Neural progenitor cell (in vitro differentiated cells): ENCODE measurements at regions not wholly inside any gene's neighbourhood (a gene's known extent, or its start where the extent isn't known, plus 50 kb on each side); places are given as distances from the start of the nearest gene placed in this dataset.
A peak's percentile ranks its signal among the peaks of the same experiment; 100 is the strongest.

Experiments
- DNase-seq: peaks from one replicate; pipeline ENCODE4 v3.0.0-alpha.2; 2016; ENCODE audit warnings: low spot score
- H2AFZ ChIP-seq: fragments of 200-600 bp; sonication (generic); replicated peaks from 2 replicates; pipeline ENCODE4 v1.6.1; 2016; ENCODE audit warnings: antibody characterized with exemption
- H3F3A ChIP-seq: fragments of 200-600 bp; sonication (generic); 2 replicates; pipeline ENCODE4 v1.6.1; 2016; ENCODE audit warnings: antibody characterized with exemption, low read depth
- H3K27ac ChIP-seq: fragments of 200-600 bp; sonication (generic); 2 replicates; pipeline ENCODE4 v1.5.1; 2016; ENCODE audit warnings: mild to moderate bottlenecking
- H3K27me3 ChIP-seq: fragments of 200-600 bp; sonication (generic); 2 replicates; pipeline ENCODE4 v1.6.1; 2016; ENCODE audit warnings: mild to moderate bottlenecking, moderate library complexity
- H3K36me3 ChIP-seq: fragments of 200-600 bp; sonication (generic); 2 replicates; pipeline ENCODE4 v1.5.1; 2016
- H3K4me1 ChIP-seq: fragments of 200-600 bp; sonication (generic); 2 replicates; pipeline ENCODE4 v1.6.1; 2016; ENCODE audit warnings: mixed run types
- H3K4me2 ChIP-seq: fragments of 200-600 bp; sonication (generic); 2 replicates; pipeline ENCODE4 v1.6.1; 2016
- H3K4me3 ChIP-seq: fragments of 200-600 bp; sonication (generic); 2 replicates; pipeline ENCODE4 v1.5.1; 2016
- H3K79me2 ChIP-seq: fragments of 200-600 bp; sonication (generic); 2 replicates; pipeline ENCODE4 v1.6.1; 2016; ENCODE audit warnings: low read depth
- H3K9ac ChIP-seq: fragments of 200-600 bp; sonication (generic); 2 replicates; pipeline ENCODE4 v1.6.1; 2016
- H3K9me3 ChIP-seq: fragments of 200-600 bp; sonication (generic); 2 replicates; pipeline ENCODE4 v1.5.1; 2016; ENCODE audit warnings: low read depth
- H4K20me1 ChIP-seq: fragments of 200-600 bp; sonication (generic); 2 replicates; pipeline ENCODE4 v1.6.1; 2016; ENCODE audit warnings: low read depth
- H3K27ac Mint-ChIP-seq: 3 replicates; pipeline ENCODE4 v1.8.0; 2021; ENCODE audit warnings: mixed read lengths
- H3K27me3 Mint-ChIP-seq: 2 replicates; pipeline ENCODE4 v1.8.0; 2022; ENCODE audit warnings: low read depth, mild to moderate bottlenecking, inconsistent platforms, moderate library complexity, mixed read lengths; ENCODE audit not compliant: insufficient read depth
- H3K36me3 Mint-ChIP-seq: 3 replicates; pipeline ENCODE4 v1.8.0; 2021; ENCODE audit warnings: mixed read lengths
- H3K4me1 Mint-ChIP-seq: 3 replicates; pipeline ENCODE4 v1.8.0; 2021; ENCODE audit warnings: mixed read lengths
- H3K4me3 Mint-ChIP-seq: 3 replicates; pipeline ENCODE4 v1.8.0; 2021; ENCODE audit warnings: mild to moderate bottlenecking, moderate library complexity, mixed read lengths
- H3K9me3 Mint-ChIP-seq: 3 replicates; pipeline ENCODE4 v1.8.0; 2020; ENCODE audit warnings: mixed read lengths
- CTCF ChIP-seq: fragments of 200-600 bp; sonication (generic); IDR thresholded peaks from 2 replicates; pipeline ENCODE4 v1.5.1; 2017; ENCODE audit warnings: antibody characterized with exemption, mild to moderate bottlenecking
- EZH2 ChIP-seq: fragments of 200-600 bp; sonication (generic); IDR thresholded peaks from 2 replicates; pipeline ENCODE4 v1.6.1; 2017; ENCODE audit warnings: antibody characterized with exemption, mild to moderate bottlenecking, moderate library complexity
- EZH2phosphoT487 ChIP-seq: fragments of 200-600 bp; sonication (generic); IDR thresholded peaks from 2 replicates; pipeline ENCODE4 v1.6.1; 2017; ENCODE audit warnings: antibody characterized with exemption

- Mint-ChIP-seq H3K4me3 (peak overlapping the region; percentile 1), H3K9me3 (peaks cover 10% of the 10 kb centered on the region), H3K27me3 (peaks cover 2% of the 10 kb centered on the region), H3K4me1 (peaks cover 29% of the 10 kb centered on the region), H3K27ac (peak overlapping the region; percentile 61), H3K36me3 (peaks cover 4% of the 10 kb centered on the region)
- peaks cover 4% of the 10 kb centered on the region for H3F3A ChIP-seq
- no peaks in the 10 kb centered on the region for H4K20me1 ChIP-seq
- H3K79me2 ChIP-seq, result no peaks in the 10 kb centered on the region
- no peak overlapping the region for H3K27ac ChIP-seq
- H3K27me3 ChIP-seq, result no peaks in the 10 kb centered on the region
- peaks cover 12% of the 10 kb centered on the region for H3K4me1 ChIP-seq
- TF ChIP-seq EZH2phosphoT487, result no peak
- no peaks in the 10 kb centered on the region for H3K36me3 ChIP-seq
- no peak overlapping the region for H2AFZ ChIP-seq
- H3K9me3 ChIP-seq, result no peaks in the 10 kb centered on the region
- peak; percentile 27 for DNase-seq
- no peak overlapping the region for H3K4me3 ChIP-seq
- H3K9ac ChIP-seq, result no peak overlapping the region
- peak overlapping the region; percentile 3 for H3K4me2 ChIP-seq
These were observed 468.3 kb upstream of the AUTS2 start for GRCh38 chr7:69129951-69130350.

GRCh38 chr7:69130396-69130795 lies 467.9 kb upstream of the AUTS2 start:
- no peak overlapping the region for H3K4me3 ChIP-seq
- Mint-ChIP-seq H3K4me1 (peaks cover 29% of the 10 kb centered on the region), H3K27me3 (peaks cover 2% of the 10 kb centered on the region), H3K27ac (no peak overlapping the region), H3K9me3 (peaks cover 10% of the 10 kb centered on the region), H3K4me3 (no peak overlapping the region), H3K36me3 (peaks cover 4% of the 10 kb centered on the region)
- peaks cover 12% of the 10 kb centered on the region for H3K4me1 ChIP-seq
- peak; percentile 52 for DNase-seq
- H3K79me2 ChIP-seq, result no peaks in the 10 kb centered on the region
- H4K20me1 ChIP-seq, result no peaks in the 10 kb centered on the region
- peak overlapping the region; percentile 3 for H3K4me2 ChIP-seq
- no peaks in the 10 kb centered on the region for H3K36me3 ChIP-seq
- H3K27ac ChIP-seq, result no peak overlapping the region
- no peak overlapping the region for H2AFZ ChIP-seq
- TF ChIP-seq EZH2phosphoT487 (no peak), CTCF (no peak), EZH2 (no peak)
- no peaks in the 10 kb centered on the region for H3K27me3 ChIP-seq
- H3K9ac ChIP-seq, result no peak overlapping the region
- H3F3A ChIP-seq, result peaks cover 4% of the 10 kb centered on the region
- no peaks in the 10 kb centered on the region for H3K9me3 ChIP-seq

DNA sequence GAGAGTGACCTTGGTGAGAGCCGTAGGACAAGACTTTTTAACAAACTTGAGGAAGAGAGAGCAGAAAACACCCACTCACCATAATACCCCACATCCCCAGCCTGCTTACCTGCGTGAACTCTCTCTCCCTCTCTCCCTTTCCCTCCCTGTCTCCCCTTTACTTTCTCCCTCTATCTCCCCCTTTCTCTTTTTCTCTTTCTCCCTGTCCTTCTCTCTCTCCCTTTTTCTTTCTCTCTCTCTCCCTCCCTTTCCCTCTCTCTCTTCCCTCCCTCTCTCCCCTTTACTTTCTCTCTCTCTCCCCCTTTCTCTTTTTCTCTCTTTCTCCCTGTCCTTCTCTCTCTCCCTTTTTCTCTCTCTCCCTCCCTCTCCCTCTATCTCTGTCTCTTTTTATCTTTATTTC lies 464.0 kb upstream of the AUTS2 start:
- Mint-ChIP-seq H3K36me3 (peaks cover 5% of the 10 kb centered on the region), H3K27me3 (peaks cover 2% of the 10 kb centered on the region), H3K4me3 (no peak overlapping the region), H3K4me1 (peaks cover 25% of the 10 kb centered on the region), H3K9me3 (peaks cover 17% of the 10 kb centered on the region), H3K27ac (no peak overlapping the region)
- Histone ChIP-seq H3K9ac (no peak overlapping the region), H3K79me2 (no peaks in the 10 kb centered on the region), H4K20me1 (no peaks in the 10 kb centered on the region), H3K27ac (no peak overlapping the region), H3K27me3 (no peaks in the 10 kb centered on the region), H3K4me2 (no peak overlapping the region), H3F3A (peaks cover 4% of the 10 kb centered on the region), H2AFZ (no peak overlapping the region), H3K36me3 (no peaks in the 10 kb centered on the region), H3K4me1 (peaks cover 12% of the 10 kb centered on the region), H3K4me3 (no peak overlapping the region), H3K9me3 (peaks cover 3% of the 10 kb centered on the region)
- no peak for DNase-seq
- TF ChIP-seq EZH2phosphoT487 (no peak), EZH2 (no peak), CTCF (no peak)

- Histone ChIP-seq H3K36me3 (no peaks in the 10 kb centered on the region), H3F3A (no peaks in the 10 kb centered on the region), H3K4me2 (no peak overlapping the region), H3K4me1 (no peaks in the 10 kb centered on the region), H4K20me1 (no peaks in the 10 kb centered on the region), H3K79me2 (no peaks in the 10 kb centered on the region), H3K4me3 (no peak overlapping the region), H3K9me3 (no peaks in the 10 kb centered on the region), H3K27me3 (no peaks in the 10 kb centered on the region), H3K9ac (no peak overlapping the region), H3K27ac (no peak overlapping the region), H2AFZ (no peak overlapping the region)
- Mint-ChIP-seq H3K36me3 (no peaks in the 10 kb centered on the region), H3K27ac (no peak overlapping the region), H3K4me1 (no peaks in the 10 kb centered on the region), H3K9me3 (peaks cover 7% of the 10 kb centered on the region), H3K4me3 (no peak overlapping the region), H3K27me3 (peaks cover 4% of the 10 kb centered on the region)
- TF ChIP-seq CTCF, result no peak
- TF ChIP-seq EZH2, result no peak
- no peak for TF ChIP-seq EZH2phosphoT487
- no peak for DNase-seq
These were observed 450.6 kb upstream of the AUTS2 start for GRCh38 chr7:69147631-69148030.
